H1 (cell line): ENCODE measurements at regions not wholly inside any gene's neighbourhood (a gene's known extent, or its start where the extent isn't known, plus 50 kb on each side); places are given as distances from the start of the nearest gene placed in this dataset.

ENCODE experiments used
- POU5F1 ChIP-seq: IDR thresholded peaks from 2 replicates; pipeline ENCODE4 v1.6.1; 2011; ENCODE audit warnings: low read depth, mild to moderate bottlenecking, low read length, moderate library complexity

GRCh38 chr2:47227532-47228279 is 51.4 kb upstream of the CALM2 start (continued):
- no peak for TF ChIP-seq POU5F1
